Neural cell (in vitro differentiated cells): ENCODE measurements at regions not wholly inside any gene's neighbourhood (a gene's known extent, or its start where the extent isn't known, plus 50 kb on each side); places are given as distances from the start of the nearest gene placed in this dataset.

ENCODE experiments used
- H2AFZ ChIP-seq: fragments of 200-600, 300-800 bp; sonication (generic), shearing (Covaris generic); 2 replicates; pipeline ENCODE4 v1.6.0; 2014; ENCODE audit warnings: low read depth, mild to moderate bottlenecking, antibody characterized with exemption, low read length, moderate library complexity
- H3F3A ChIP-seq: fragments of 200-600 bp; shearing (Covaris generic); 2 replicates; pipeline ENCODE4 v1.6.1; 2016; ENCODE audit warnings: mild to moderate bottlenecking, moderate library complexity, mixed read lengths, antibody characterized with exemption, low read length; ENCODE audit not compliant: insufficient read depth, poor library complexity, severe bottlenecking
- H3K27ac ChIP-seq: fragments of 200-600, 300-800 bp; sonication (generic), shearing (Covaris generic); 2 replicates; pipeline ENCODE4 v1.5.1; 2014; ENCODE audit warnings: mild to moderate bottlenecking, low read length, moderate library complexity
- H3K27me3 ChIP-seq: fragments of 300-800, 200-600 bp; sonication (generic), shearing (Covaris generic); 2 replicates; pipeline ENCODE4 v1.6.0; 2014; ENCODE audit warnings: mild to moderate bottlenecking, low read depth, low read length, moderate library complexity; ENCODE audit not compliant: insufficient read depth
- H3K36me3 ChIP-seq: fragments of 300-800, 200-600 bp; sonication (generic), shearing (Covaris generic); 2 replicates; pipeline ENCODE4 v1.5.1; 2014; ENCODE audit warnings: mild to moderate bottlenecking, antibody characterized with exemption, low read length, moderate library complexity; ENCODE audit not compliant: insufficient read depth
- H3K4me2 ChIP-seq: fragments of 300-800, 200-600 bp; sonication (generic), shearing (Covaris generic); 2 replicates; pipeline ENCODE4 v1.6.0; 2014; ENCODE audit warnings: mild to moderate bottlenecking, low read length
- H3K4me3 ChIP-seq: fragments of 300-800, 200-600 bp; sonication (generic), shearing (Covaris generic); 2 replicates; pipeline ENCODE4 v1.5.1; 2014; ENCODE audit warnings: mild to moderate bottlenecking, low read length, moderate library complexity
- H3K79me2 ChIP-seq: fragments of 200-600 bp; shearing (Covaris generic); replicated peaks from 2 replicates; pipeline ENCODE4 v1.6.0; 2014; ENCODE audit warnings: mild to moderate bottlenecking, low read length, moderate library complexity; ENCODE audit not compliant: insufficient read depth
- H3K9ac ChIP-seq: fragments of 300-800, 200-600 bp; sonication (generic), shearing (Covaris generic); 2 replicates; pipeline ENCODE4 v1.6.1; 2016; ENCODE audit warnings: mild to moderate bottlenecking, low read length, mixed read lengths
- H3K9me2 ChIP-seq: fragments of 200-600 bp; shearing (Covaris generic); 2 replicates; pipeline ENCODE4 v1.6.1; 2016; ENCODE audit warnings: mild to moderate bottlenecking, low read length, mixed read lengths; ENCODE audit not compliant: insufficient read depth
- H3K9me3 ChIP-seq: fragments of 200-600, 300-800 bp; sonication (generic), shearing (Covaris generic); 2 replicates; pipeline ENCODE4 v1.6.1; 2016; ENCODE audit warnings: mild to moderate bottlenecking, mixed run types, low read length, moderate library complexity, mixed read lengths
- H4K20me1 ChIP-seq: fragments of 200-600 bp; shearing (Covaris generic); 2 replicates; pipeline ENCODE4 v1.6.1; 2016; ENCODE audit warnings: mild to moderate bottlenecking, mixed run types; ENCODE audit not compliant: insufficient read depth
- CTCF ChIP-seq: fragments of 450-650 bp; IDR thresholded peaks from 2 replicates; pipeline ENCODE4 v1.5.1; 2014; ENCODE audit warnings: antibody characterized with exemption, mild to moderate bottlenecking, moderate library complexity; ENCODE audit not compliant: poor library complexity, severe bottlenecking
- EP300 ChIP-seq: fragments of 450-650 bp; conservative IDR thresholded peaks from 2 replicates; pipeline ENCODE4 v1.6.1; 2014; ENCODE audit warnings: antibody characterized with exemption, mild to moderate bottlenecking, moderate library complexity; ENCODE audit not compliant: poor library complexity, severe bottlenecking
- EZH2 ChIP-seq: fragments of 200-600, 300-800 bp; shearing (Covaris generic), sonication (generic); IDR thresholded peaks from 2 replicates; pipeline ENCODE4 v1.6.1; 2014; ENCODE audit warnings: antibody characterized with exemption, low read length, borderline replicate concordance, mild to moderate bottlenecking; ENCODE audit not compliant: insufficient read depth, poor library complexity, severe bottlenecking
- MXI1 ChIP-seq: fragments of 450-650 bp; conservative IDR thresholded peaks from 2 replicates; pipeline ENCODE4 v1.6.1; 2014; ENCODE audit warnings: antibody characterized with exemption, mild to moderate bottlenecking; ENCODE audit not compliant: poor library complexity, severe bottlenecking
- POLR2AphosphoS5 ChIP-seq: IDR thresholded peaks from 2 replicates; pipeline ENCODE4 v1.6.1; 2012
- RAD21 ChIP-seq: fragments of 450-650 bp; conservative IDR thresholded peaks from 2 replicates; pipeline ENCODE4 v1.6.1; 2014; ENCODE audit warnings: antibody characterized with exemption, mild to moderate bottlenecking, moderate library complexity
- REST ChIP-seq: IDR thresholded peaks from 2 replicates; pipeline ENCODE4 v1.6.1; 2012; ENCODE audit warnings: borderline replicate concordance
- SMC3 ChIP-seq: fragments of 450-650 bp; conservative IDR thresholded peaks from 2 replicates; pipeline ENCODE4 v1.6.1; 2014; ENCODE audit warnings: antibody characterized with exemption, mild to moderate bottlenecking, moderate library complexity; ENCODE audit not compliant: poor library complexity
- TAF1 ChIP-seq: IDR thresholded peaks from 2 replicates; pipeline ENCODE4 v1.6.1; 2012; ENCODE audit warnings: low read depth

GRCh38 chr4:166594326-166594946, 639.9 kb downstream of the SPOCK3 start:
- no peak overlapping the region for H3K4me2 ChIP-seq
- TF ChIP-seq REST (no peak), EP300 (no peak), POLR2AphosphoS5 (no peak), RAD21 (peak; percentile 56), TAF1 (no peak), CTCF (peak; percentile 28), MXI1 (no peak), EZH2 (no peak), SMC3 (peak; percentile 44)

GRCh38 chr4:166600264-166600663, 634.0 kb downstream of the SPOCK3 start:
- no peak for TF ChIP-seq POLR2AphosphoS5
- no peak for TF ChIP-seq EP300
- Histone ChIP-seq H3K9me3 (no peaks in the 10 kb centered on the region), H3K79me2 (no peaks in the 10 kb centered on the region), H3K4me3 (no peak overlapping the region), H3K4me2 (no peak overlapping the region), H4K20me1 (no peaks in the 10 kb centered on the region), H2AFZ (no peak overlapping the region), H3K9me2 (no peaks in the 10 kb centered on the region), H3K27me3 (no peaks in the 10 kb centered on the region), H3K36me3 (no peaks in the 10 kb centered on the region), H3F3A (no peaks in the 10 kb centered on the region), H3K27ac (no peak overlapping the region), H3K9ac (no peak overlapping the region)

More at GRCh38 chr4:166594326-166594946, 639.9 kb downstream of the SPOCK3 start:
- Histone ChIP-seq H3K9me2 (no peaks in the 10 kb centered on the region), H3K36me3 (no peaks in the 10 kb centered on the region), H3K9ac (no peak overlapping the region), H3K27me3 (no peaks in the 10 kb centered on the region), H4K20me1 (no peaks in the 10 kb centered on the region), H3K79me2 (no peaks in the 10 kb centered on the region), H3K9me3 (no peaks in the 10 kb centered on the region), H3K27ac (no peak overlapping the region), H3K4me3 (no peak overlapping the region), H3F3A (no peaks in the 10 kb centered on the region), H2AFZ (no peak overlapping the region)
